ENCODE measurements at regions not wholly inside any gene's neighbourhood (a gene's known extent, or its start where the extent isn't known, plus 50 kb on each side); places are given as distances from the start of the nearest gene placed in this dataset.

DNA sequence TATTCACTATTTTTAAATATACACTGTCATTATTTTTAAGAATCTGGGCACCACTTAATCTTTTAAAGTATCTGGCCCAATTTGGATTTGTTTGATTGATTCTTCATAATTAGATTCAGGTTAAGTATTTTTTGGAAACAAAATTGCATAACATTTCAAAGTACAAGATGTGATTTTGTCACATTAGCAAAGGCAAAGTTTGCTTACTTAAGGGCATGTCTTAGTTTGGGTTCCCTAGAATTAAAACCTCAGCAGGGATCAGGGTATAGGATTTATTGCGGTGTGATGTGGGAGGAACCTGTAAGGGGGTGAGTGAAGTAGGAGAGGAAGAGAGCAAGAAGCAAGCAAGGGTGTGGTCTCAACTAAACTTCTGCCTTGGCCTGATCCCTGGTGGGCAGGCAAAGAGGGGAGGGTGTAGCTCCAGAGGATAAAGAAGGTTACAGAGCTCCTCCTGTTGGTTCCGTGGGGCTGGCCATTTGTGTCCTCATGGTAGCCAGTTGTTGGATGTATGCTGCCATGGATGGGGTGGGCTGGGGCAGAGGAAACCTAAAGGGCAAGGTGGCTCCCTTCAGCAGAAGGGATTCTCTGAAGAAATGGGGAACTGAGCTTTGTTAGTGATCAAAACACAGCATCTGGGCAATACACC, 668.7 kb upstream of the SLC35B3 start:
- CTCF ChIA-PET = no interaction called here
- RAD21 ChIA-PET (ENCODE audit: low non-redundant PET in 1 of 2, low total read pairs in 2 of 2, uncharacterized antibody in 2 of 2, unreplicated experiment in 2 of 2) = no interaction called here
- H4K20me1 ChIP-seq (ENCODE audit: insufficient read depth) = no peaks in the 10 kb centered on the region; the same call in 1 of the 2 replicates
- H3K36me3 ChIP-seq (ENCODE audit: control insufficient read depth in 1 of 2, insufficient read depth in 2 of 2, low read length in 2 of 2) = no peaks in the 10 kb centered on the region
- TF ChIP-seq SP1 (IDR thresholded peaks at IDR 0.05; ENCODE audit: low read depth) (no peak), CBX3 (IDR thresholded peaks at IDR 0.05; ENCODE audit: low read depth) (no peak), POLR2AphosphoS5 (IDR thresholded peaks at IDR 0.05; ENCODE audit: low read depth, low read length) (no peak), JUND (IDR thresholded peaks at IDR 0.05) (no peak), SRF (IDR thresholded peaks at IDR 0.05; ENCODE audit: low read depth) (no peak)
- H3K9ac ChIP-seq (ENCODE audit: low read length) = no peak overlapping the region
- no peak overlapping the region for H3K27ac ChIP-seq (ENCODE audit: low read depth, low read length)
- no peak for ATAC-seq
- BruUV-seq (replicated peaks) = no TSS peak
- H3K79me2 ChIP-seq (ENCODE audit: insufficient read depth, low read length) = no peaks in the 10 kb centered on the region
- POLR2A ChIA-PET = no interaction called here
- H3K9me2 ChIP-seq (ENCODE audit: insufficient read depth) = no peaks in the 10 kb centered on the region
- no peaks in the 10 kb centered on the region for H3K27me3 ChIP-seq (ENCODE audit: insufficient read depth, low read length)
- no peak for DNase-seq (ENCODE audit: low read depth, low spot score)
- H3K4me1 ChIP-seq (ENCODE audit: control insufficient read depth in 1 of 2, insufficient read depth in 2 of 2, low read length in 2 of 2) = no peaks in the 10 kb centered on the region
- no peaks in the 10 kb centered on the region for H3K9me3 ChIP-seq (ENCODE audit: control insufficient read depth in 1 of 2, insufficient read depth in 1 of 2, low read depth in 1 of 2, low read length in 2 of 2)
- intact Hi-C loops (cut with micrococcal nuclease) = no loop called here
- no peak overlapping the region for H2AFZ ChIP-seq (ENCODE audit: low read depth, low read length, poor library complexity, severe bottlenecking)
- no peak overlapping the region for H3K4me2 ChIP-seq (ENCODE audit: low read length)
- H3K4me3 ChIP-seq (replicated peaks in 1 of 2; ENCODE audit: low read depth in 1 of 2, low read length in 2 of 2) = no peak overlapping the region

DNA sequence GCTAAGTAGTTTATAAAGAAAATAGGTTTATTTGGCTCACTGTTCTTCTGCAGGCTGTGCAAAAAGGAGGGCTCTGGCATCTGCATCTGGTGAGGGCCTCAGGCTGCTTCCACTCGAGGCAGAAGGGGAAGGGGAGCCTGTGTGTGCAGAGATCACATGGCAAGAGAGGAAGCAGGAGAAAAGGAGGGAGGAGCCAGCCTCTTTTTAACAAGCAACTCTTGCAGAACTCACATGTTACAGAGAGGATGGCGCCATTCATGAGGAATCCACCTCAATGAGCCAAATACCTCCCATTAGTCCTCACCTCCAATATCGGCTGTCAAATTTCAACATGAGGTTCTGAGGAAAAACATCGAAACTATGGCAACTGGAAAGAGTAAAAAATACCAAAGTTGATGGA, 666.6 kb upstream of the SLC35B3 start:
- no peaks in the 10 kb centered on the region for H3K9me2 ChIP-seq (ENCODE audit: insufficient read depth)
- no peak overlapping the region for H2AFZ ChIP-seq (ENCODE audit: low read depth, low read length, poor library complexity, severe bottlenecking)
- no peaks in the 10 kb centered on the region for H3K79me2 ChIP-seq (ENCODE audit: insufficient read depth, low read length)
- POLR2A ChIA-PET = no interaction called here
- no peaks in the 10 kb centered on the region for H3K36me3 ChIP-seq (ENCODE audit: control insufficient read depth in 1 of 2, insufficient read depth in 2 of 2, low read length in 2 of 2)
- H4K20me1 ChIP-seq (ENCODE audit: insufficient read depth) = no peaks in the 10 kb centered on the region; the same call in 1 of the 2 replicates
- H3K27ac ChIP-seq (ENCODE audit: low read depth, low read length) = no peak overlapping the region
- no peaks in the 10 kb centered on the region for H3K27me3 ChIP-seq (ENCODE audit: insufficient read depth, low read length)
- H3K4me1 ChIP-seq (ENCODE audit: control insufficient read depth in 1 of 2, insufficient read depth in 2 of 2, low read length in 2 of 2) = no peaks in the 10 kb centered on the region
- no peak for ATAC-seq
- no TSS peak for BruUV-seq (replicated peaks)
- no peak for DNase-seq (ENCODE audit: low read depth, low spot score)
- no peak overlapping the region for H3K4me2 ChIP-seq (ENCODE audit: low read length)
- no peak overlapping the region for H3K9ac ChIP-seq (ENCODE audit: low read length)
- H3K9me3 ChIP-seq (ENCODE audit: control insufficient read depth in 1 of 2, insufficient read depth in 1 of 2, low read depth in 1 of 2, low read length in 2 of 2) = no peaks in the 10 kb centered on the region
- RAD21 ChIA-PET (ENCODE audit: low non-redundant PET in 1 of 2, low total read pairs in 2 of 2, uncharacterized antibody in 2 of 2, unreplicated experiment in 2 of 2) = no interaction called here
- no peak overlapping the region for H3K4me3 ChIP-seq (replicated peaks in 1 of 2; ENCODE audit: low read depth in 1 of 2, low read length in 2 of 2)
- intact Hi-C loops (cut with micrococcal nuclease) = no loop called here
- CTCF ChIA-PET = no interaction called here
- TF ChIP-seq YY1 (IDR thresholded peaks at IDR 0.05; ENCODE audit: extremely low read depth, insufficient replicate concordance, low read depth, low read length) (no peak), REST (IDR thresholded peaks at IDR 0.05; ENCODE audit: low read depth) (no peak), ATF3 (IDR thresholded peaks at IDR 0.05) (no peak), TCF7L2 (IDR thresholded peaks at IDR 0.05; ENCODE audit: borderline replicate concordance, extremely low read depth, insufficient read depth, insufficient read length) (no peak), SRF (IDR thresholded peaks at IDR 0.05; ENCODE audit: low read depth) (no peak), EZH2phosphoT487 (IDR thresholded peaks at IDR 0.05; ENCODE audit: borderline replicate concordance) (no peak), POLR2AphosphoS5 (IDR thresholded peaks at IDR 0.05; ENCODE audit: low read depth, low read length) (no peak), SP1 (IDR thresholded peaks at IDR 0.05; ENCODE audit: low read depth) (no peak), CEBPB (IDR thresholded peaks at IDR 0.05; ENCODE audit: low read depth) (no peak), EZH2 (IDR thresholded peaks at IDR 0.05) (no peak), MAX (IDR thresholded peaks at IDR 0.05) (no peak), ZFX (IDR thresholded peaks at IDR 0.05) (no peak), JUND (IDR thresholded peaks at IDR 0.05) (no peak), CBX3 (IDR thresholded peaks at IDR 0.05; ENCODE audit: low read depth) (no peak), RAD21 (IDR thresholded peaks at IDR 0.05; ENCODE audit: low read depth) (no peak), POLR2A (IDR thresholded peaks at IDR 0.05; ENCODE audit: borderline replicate concordance, extremely low read depth, insufficient read depth, insufficient read length) (no peak), ELF1 (IDR thresholded peaks at IDR 0.05; ENCODE audit: borderline replicate concordance, low read depth) (no peak)
